ENCODE measurements at regions not wholly inside any gene's neighbourhood (a gene's known extent, or its start where the extent isn't known, plus 50 kb on each side); places are given as distances from the start of the nearest gene placed in this dataset.

DNA sequence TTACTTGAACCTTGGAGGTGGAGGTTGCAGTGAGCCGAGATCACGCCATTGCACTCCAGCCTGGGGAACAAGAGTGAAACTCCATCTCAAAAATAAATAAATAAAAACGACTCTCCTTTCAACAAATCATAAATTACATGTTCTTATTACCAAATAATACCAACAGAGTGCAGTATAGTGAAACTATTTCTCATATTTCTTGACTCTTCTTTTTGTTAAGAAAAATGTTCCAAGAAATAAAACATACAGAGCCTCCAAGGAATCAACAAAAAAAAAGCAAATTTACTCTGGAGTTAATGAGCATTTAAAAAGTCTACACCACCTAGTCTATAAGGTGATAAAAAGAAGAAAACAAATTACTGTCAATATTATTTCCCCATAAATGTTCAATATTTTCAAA is 188.8 kb downstream of the KLF12 start:
- no peak overlapping the region for H3K4me3 ChIP-seq (ENCODE audit: low read depth, low read length)
- TF ChIP-seq, protein P1, sequence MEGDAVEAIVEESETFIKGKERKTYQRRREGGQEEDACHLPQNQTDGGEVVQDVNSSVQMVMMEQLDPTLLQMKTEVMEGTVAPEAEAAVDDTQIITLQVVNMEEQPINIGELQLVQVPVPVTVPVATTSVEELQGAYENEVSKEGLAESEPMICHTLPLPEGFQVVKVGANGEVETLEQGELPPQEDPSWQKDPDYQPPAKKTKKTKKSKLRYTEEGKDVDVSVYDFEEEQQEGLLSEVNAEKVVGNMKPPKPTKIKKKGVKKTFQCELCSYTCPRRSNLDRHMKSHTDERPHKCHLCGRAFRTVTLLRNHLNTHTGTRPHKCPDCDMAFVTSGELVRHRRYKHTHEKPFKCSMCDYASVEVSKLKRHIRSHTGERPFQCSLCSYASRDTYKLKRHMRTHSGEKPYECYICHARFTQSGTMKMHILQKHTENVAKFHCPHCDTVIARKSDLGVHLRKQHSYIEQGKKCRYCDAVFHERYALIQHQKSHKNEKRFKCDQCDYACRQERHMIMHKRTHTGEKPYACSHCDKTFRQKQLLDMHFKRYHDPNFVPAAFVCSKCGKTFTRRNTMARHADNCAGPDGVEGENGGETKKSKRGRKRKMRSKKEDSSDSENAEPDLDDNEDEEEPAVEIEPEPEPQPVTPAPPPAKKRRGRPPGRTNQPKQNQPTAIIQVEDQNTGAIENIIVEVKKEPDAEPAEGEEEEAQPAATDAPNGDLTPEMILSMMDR (IDR thresholded peaks at IDR 0.05; ENCODE audit: insufficient read depth, low read depth, low read length, missing control alignments), result no peak

DNA sequence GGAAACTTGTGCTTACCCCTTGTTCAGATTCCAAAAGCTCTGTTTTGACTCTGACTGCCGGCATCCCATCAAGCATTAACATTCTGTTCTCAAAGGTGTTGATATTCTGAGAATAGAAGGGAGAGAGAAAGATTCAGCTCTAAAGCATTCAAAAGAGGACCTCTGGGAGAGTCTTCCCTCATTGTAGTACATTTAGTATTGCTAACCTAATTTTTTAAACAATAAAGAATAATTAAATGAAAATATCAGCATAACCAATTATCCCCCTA is 190.3 kb downstream of the KLF12 start:
- no peak for DNase-seq (ENCODE audit: low read depth)
- no peak overlapping the region for H3K4me3 ChIP-seq (ENCODE audit: low read depth, low read length)
- TF ChIP-seq, protein P1 (IDR thresholded peaks at IDR 0.05; ENCODE audit: insufficient read depth, low read depth, low read length, missing control alignments), result no peak

More for the DNA sequence above, 188.8 kb downstream of the KLF12 start:
- no peak for DNase-seq (ENCODE audit: low read depth)

GRCh38 chr13:73943137-73943964 is 190.9 kb downstream of the KLF12 start:
- DNase-seq (ENCODE audit: low read depth), result peak; percentile 57
- no peak overlapping the region for H3K4me3 ChIP-seq (ENCODE audit: low read depth, low read length)
- TF ChIP-seq, protein P1 (IDR thresholded peaks at IDR 0.05; ENCODE audit: insufficient read depth, low read depth, low read length, missing control alignments), result no peak

GRCh38 chr13:73941752-73942151 is 192.5 kb downstream of the KLF12 start:
- TF ChIP-seq, protein P1 (IDR thresholded peaks at IDR 0.05; ENCODE audit: insufficient read depth, low read depth, low read length, missing control alignments), result no peak
- no peak overlapping the region for H3K4me3 ChIP-seq (ENCODE audit: low read depth, low read length)
- DNase-seq (ENCODE audit: low read depth), result no peak

GRCh38 chr13:73940098-73940497 is 194.1 kb downstream of the KLF12 start:
- TF ChIP-seq, protein P1 (IDR thresholded peaks at IDR 0.05; ENCODE audit: insufficient read depth, low read depth, low read length, missing control alignments), result no peak
- H3K4me3 ChIP-seq (ENCODE audit: low read depth, low read length), result no peak overlapping the region
- DNase-seq (ENCODE audit: low read depth), result no peak

DNA sequence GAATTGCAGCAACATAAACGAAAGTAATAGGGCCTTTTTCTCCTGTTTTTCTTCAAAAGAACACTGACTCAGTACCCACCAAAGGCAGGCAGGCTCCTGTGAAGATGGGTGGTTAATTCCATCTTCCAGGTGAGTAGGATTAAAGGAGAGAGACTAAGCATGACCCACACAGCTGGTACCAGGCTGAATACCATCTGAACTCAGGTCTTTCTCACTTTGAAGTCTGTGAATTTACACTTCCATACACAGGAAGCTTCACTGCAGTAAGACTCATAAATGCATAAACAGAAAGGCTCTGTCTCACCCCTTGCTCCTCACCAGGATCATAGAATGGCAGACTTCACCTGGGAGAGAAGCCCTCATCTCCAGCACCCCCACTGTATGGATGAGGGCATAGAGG is 194.6 kb downstream of the KLF12 start:
- TF ChIP-seq, protein P1 (IDR thresholded peaks at IDR 0.05; ENCODE audit: insufficient read depth, low read depth, low read length, missing control alignments), result no peak
- H3K4me3 ChIP-seq (ENCODE audit: low read depth, low read length), result no peak overlapping the region
- no peak for DNase-seq (ENCODE audit: low read depth)

- TF ChIP-seq, protein P1 (IDR thresholded peaks at IDR 0.05; ENCODE audit: insufficient read depth, low read depth, low read length, missing control alignments), result no peak
- H3K4me3 ChIP-seq (ENCODE audit: low read depth, low read length), result no peak overlapping the region
- no peak for DNase-seq (ENCODE audit: low read depth)
Measured at GRCh38 chr13:73939071-73939380, 195.2 kb downstream of the KLF12 start.

All from GM12865 (cell line).